Naive thymus-derived CD8-positive, alpha-beta T cell (primary cell): ENCODE measurements at regions not wholly inside any gene's neighbourhood (a gene's known extent, or its start where the extent isn't known, plus 50 kb on each side); places are given as distances from the start of the nearest gene placed in this dataset.
A peak's percentile ranks its signal among the peaks of the same experiment; 100 is the strongest.
"Not testable (repeated sequence)": the region's sequence is repeated elsewhere in the genome, so short reads cannot be mapped to it uniquely, and the experiment has no call there.

Experiments
- ATAC-seq, 2 donors: fragments of 150-1000 bp; cut with Tn5 transposase in 1 of 2; sonication (Bioruptor Pico), chemical (Tn5 transposase) in 1 of 2; 1 replicate in 1 of 2; 2 replicates in 1 of 2; pipeline ENCODE4 v1.10.0; 2021; ENCODE audit warnings: mild to moderate bottlenecking in 2 of 2, moderate library complexity in 2 of 2
- POLR2A ChIA-PET: fragments of 350-600 bp; sonication (Branson Sonifier 250); formaldehyde crosslinking; loops from one replicate; lab custom pipeline; 2021; ENCODE audit warnings: antibody characterized with exemption; lab: Charles Lee
- DNase-seq, 10 donors: peaks; one replicate each; pipeline versions ENCODE4 v3.0.0 to v3.0.0-alpha.2; 2020 to 2022
- H3K27ac Mint-ChIP-seq, 10 donors: one replicate each; pipeline ENCODE4 v1.8.0; 2020 to 2022; ENCODE audit warnings: mild to moderate bottlenecking in 10 of 10, mixed read lengths in 10 of 10, moderate library complexity in 4 of 10, inconsistent platforms in 1 of 10
- H3K27me3 Mint-ChIP-seq, 5 donors: one replicate each; pipeline ENCODE4 v1.8.0; 2021 to 2022; ENCODE audit warnings: mixed read lengths in 5 of 5
- H3K36me3 Mint-ChIP-seq, 3 donors: one replicate each; pipeline ENCODE4 v1.8.0; 2020 to 2022; ENCODE audit warnings: mixed read lengths in 3 of 3, mild to moderate bottlenecking in 2 of 3, inconsistent platforms in 1 of 3
- H3K4me1 Mint-ChIP-seq, 4 donors: one replicate each; pipeline ENCODE4 v1.8.0; 2021 to 2022; ENCODE audit warnings: mixed read lengths in 4 of 4
- H3K4me3 Mint-ChIP-seq, 10 donors: one replicate each; pipeline ENCODE4 v1.8.0; 2020 to 2022; ENCODE audit warnings: mild to moderate bottlenecking in 10 of 10, mixed read lengths in 10 of 10, moderate library complexity in 6 of 10, inconsistent platforms in 1 of 10
- H3K9me3 Mint-ChIP-seq, 9 donors: one replicate each; pipeline ENCODE4 v1.8.0; 2020 to 2022; ENCODE audit warnings: mixed read lengths in 9 of 9, mild to moderate bottlenecking in 3 of 9, inconsistent platforms in 1 of 9, moderate library complexity in 1 of 9

- Mint-ChIP-seq H3K27ac (peak overlapping the region in 1 of 10 donors; percentile 31), H3K9me3 (peaks cover 0 to 24% (median 9%) of the 10 kb centered on the region in 9 donors), H3K27me3 (no peaks in the 10 kb centered on the region), H3K4me1 (no peaks in the 10 kb centered on the region), H3K4me3 (no peak overlapping the region), H3K36me3 (no peaks in the 10 kb centered on the region)
- ATAC-seq, result no peak
- POLR2A ChIA-PET, result no interaction called here
- DNase-seq, result no peak
These were observed 722.3 kb downstream of the PLA2G4A start for GRCh38 chr1:187551061-187551460.

- Mint-ChIP-seq H3K9me3 (peaks cover 0 to 21% (median 5%) of the 10 kb centered on the region in 9 donors), H3K36me3 (peaks cover 0 to 3% (median 0%) of the 10 kb centered on the region in 3 donors), H3K27me3 (peaks cover 0 to 3% (median 0%) of the 10 kb centered on the region in 5 donors), H3K27ac (no peak overlapping the region), H3K4me3 (no peak overlapping the region), H3K4me1 (no peaks in the 10 kb centered on the region)
- ATAC-seq (no peak), DNase-seq (no peak)
- POLR2A ChIA-PET, result no interaction called here
These were observed 734.4 kb downstream of the PLA2G4A start for GRCh38 chr1:187563191-187563590.

- Mint-ChIP-seq H3K27ac (no peak overlapping the region), H3K4me1 (no peaks in the 10 kb centered on the region), H3K9me3 (peaks cover 0 to 13% (median 0%) of the 10 kb centered on the region in 9 donors), H3K36me3 (no peaks in the 10 kb centered on the region), H3K4me3 (no peak overlapping the region), H3K27me3 (no peaks in the 10 kb centered on the region)
- DNase-seq (no peak), ATAC-seq (no peak)
- POLR2A ChIA-PET, result no interaction called here
These were observed 737.6 kb downstream of the PLA2G4A start for GRCh38 chr1:187566354-187566753.

GRCh38 chr1:187568067-187568466 lies 739.3 kb downstream of the PLA2G4A start:
- POLR2A ChIA-PET, result no interaction called here
- ATAC-seq, result no peak
- peaks cover 0 to 11% (median 0%) of the 10 kb centered on the region in 9 donors for H3K9me3 Mint-ChIP-seq
- H3K36me3 Mint-ChIP-seq, result no peaks in the 10 kb centered on the region
- H3K27ac Mint-ChIP-seq, result no peak overlapping the region
- no peaks in the 10 kb centered on the region for H3K27me3 Mint-ChIP-seq
- H3K4me1 Mint-ChIP-seq, result no peaks in the 10 kb centered on the region
- no peak overlapping the region for H3K4me3 Mint-ChIP-seq
- DNase-seq, result no peak

- no peak for DNase-seq
- no peak overlapping the region for H3K4me3 Mint-ChIP-seq
- peaks cover 0 to 12% (median 0%) of the 10 kb centered on the region in 9 donors for H3K9me3 Mint-ChIP-seq
- no peaks in the 10 kb centered on the region for H3K36me3 Mint-ChIP-seq
- ATAC-seq, result no peak
- no peaks in the 10 kb centered on the region for H3K4me1 Mint-ChIP-seq
- H3K27ac Mint-ChIP-seq, result no peak overlapping the region
- POLR2A ChIA-PET, result no interaction called here
- H3K27me3 Mint-ChIP-seq, result no peaks in the 10 kb centered on the region
These were observed 741.4 kb downstream of the PLA2G4A start for GRCh38 chr1:187570166-187570565.

- H3K27ac Mint-ChIP-seq, result no peak overlapping the region
- POLR2A ChIA-PET, result no interaction called here
- DNase-seq (no peak), ATAC-seq (no peak)
- H3K9me3 Mint-ChIP-seq, result peaks cover 0 to 16% (median 5%) of the 10 kb centered on the region in 9 donors
- no peaks in the 10 kb centered on the region for H3K4me1 Mint-ChIP-seq
- H3K27me3 Mint-ChIP-seq, result no peaks in the 10 kb centered on the region
- peaks cover 0 to 4% (median 0%) of the 10 kb centered on the region in 3 donors for H3K36me3 Mint-ChIP-seq
- no peak overlapping the region for H3K4me3 Mint-ChIP-seq
These were observed 748.9 kb downstream of the PLA2G4A start for GRCh38 chr1:187577610-187578009.

GRCh38 chr1:187588917-187589316 lies 760.2 kb downstream of the PLA2G4A start:
- ATAC-seq (no peak), DNase-seq (no peak)
- Mint-ChIP-seq H3K9me3 (peaks cover 0 to 4% (median 0%) of the 10 kb centered on the region in 9 donors), H3K27me3 (no peaks in the 10 kb centered on the region), H3K36me3 (peaks cover 0 to 4% (median 0%) of the 10 kb centered on the region in 3 donors), H3K4me3 (no peak overlapping the region), H3K4me1 (no peaks in the 10 kb centered on the region), H3K27ac (no peak overlapping the region)
- POLR2A ChIA-PET, result no interaction called here

- ATAC-seq (no peak), DNase-seq (no peak)
- no peaks in the 10 kb centered on the region for H3K4me1 Mint-ChIP-seq
- H3K27ac Mint-ChIP-seq, result no peak overlapping the region
- H3K27me3 Mint-ChIP-seq, result no peaks in the 10 kb centered on the region
- H3K4me3 Mint-ChIP-seq, result no peak overlapping the region
- no peaks in the 10 kb centered on the region for H3K36me3 Mint-ChIP-seq
- POLR2A ChIA-PET, result no interaction called here
- H3K9me3 Mint-ChIP-seq, result peaks cover 2 to 29% (median 13%) of the 10 kb centered on the region in 9 donors
These were observed 777.0 kb downstream of the PLA2G4A start for GRCh38 chr1:187605736-187606135.

- DNase-seq, H3K4me3 Mint-ChIP-seq, ATAC-seq, H3K27ac Mint-ChIP-seq, H3K27me3 Mint-ChIP-seq, POLR2A ChIA-PET, H3K4me1 Mint-ChIP-seq: not testable (repeated sequence)
- Mint-ChIP-seq H3K36me3 (peaks cover 0 to 16% (median 1%) of the 10 kb centered on the region in 3 donors), H3K9me3 (peaks cover 5 to 45% (median 22%) of the 10 kb centered on the region in 9 donors)
These were observed 787.3 kb downstream of the PLA2G4A start for GRCh38 chr1:187615853-187616735.

GRCh38 chr1:187616830-187617229 lies 788.1 kb downstream of the PLA2G4A start:
- H3K27me3 Mint-ChIP-seq, H3K4me1 Mint-ChIP-seq, H3K27ac Mint-ChIP-seq, DNase-seq, POLR2A ChIA-PET, H3K4me3 Mint-ChIP-seq, ATAC-seq: not testable (repeated sequence)
- H3K36me3 Mint-ChIP-seq, result peaks cover 0 to 16% (median 1%) of the 10 kb centered on the region in 3 donors
- peaks cover 5 to 39% (median 21%) of the 10 kb centered on the region in 9 donors for H3K9me3 Mint-ChIP-seq

- POLR2A ChIA-PET, result no interaction called here
- Mint-ChIP-seq H3K4me1 (no peaks in the 10 kb centered on the region), H3K27ac (no peak overlapping the region), H3K9me3 (peaks cover 5 to 35% (median 20%) of the 10 kb centered on the region in 9 donors), H3K36me3 (peaks cover 0 to 16% (median 1%) of the 10 kb centered on the region in 3 donors), H3K4me3 (no peak overlapping the region), H3K27me3 (no peaks in the 10 kb centered on the region)
- no peak for ATAC-seq
- no peak for DNase-seq
These were observed 789.0 kb downstream of the PLA2G4A start for GRCh38 chr1:187617776-187618175.

GRCh38 chr1:187619175-187619574 lies 790.4 kb downstream of the PLA2G4A start:
- Mint-ChIP-seq H3K27ac (no peak overlapping the region), H3K27me3 (no peaks in the 10 kb centered on the region), H3K36me3 (peaks cover 0 to 16% (median 1%) of the 10 kb centered on the region in 3 donors), H3K9me3 (peaks cover 5 to 35% (median 19%) of the 10 kb centered on the region in 9 donors), H3K4me3 (no peak overlapping the region), H3K4me1 (no peaks in the 10 kb centered on the region)
- DNase-seq (no peak), ATAC-seq (no peak)
- POLR2A ChIA-PET, result no interaction called here

- peaks cover 3 to 25% (median 12%) of the 10 kb centered on the region in 9 donors for H3K9me3 Mint-ChIP-seq
- peak overlapping the region in 1 of 10 donors; percentile 65 for H3K27ac Mint-ChIP-seq
- H3K4me1 Mint-ChIP-seq, result no peaks in the 10 kb centered on the region
- ATAC-seq (no peak), DNase-seq (no peak)
- H3K4me3 Mint-ChIP-seq, result no peak overlapping the region
- H3K36me3 Mint-ChIP-seq, result peaks cover 0 to 11% (median 0%) of the 10 kb centered on the region in 3 donors
- H3K27me3 Mint-ChIP-seq, result no peaks in the 10 kb centered on the region
- POLR2A ChIA-PET, result no interaction called here
These were observed 793.2 kb downstream of the PLA2G4A start for GRCh38 chr1:187621951-187622350.
